ENCODE measurements at regions not wholly inside any gene's neighbourhood (a gene's known extent, or its start where the extent isn't known, plus 50 kb on each side); places are given as distances from the start of the nearest gene placed in this dataset.

DNA sequence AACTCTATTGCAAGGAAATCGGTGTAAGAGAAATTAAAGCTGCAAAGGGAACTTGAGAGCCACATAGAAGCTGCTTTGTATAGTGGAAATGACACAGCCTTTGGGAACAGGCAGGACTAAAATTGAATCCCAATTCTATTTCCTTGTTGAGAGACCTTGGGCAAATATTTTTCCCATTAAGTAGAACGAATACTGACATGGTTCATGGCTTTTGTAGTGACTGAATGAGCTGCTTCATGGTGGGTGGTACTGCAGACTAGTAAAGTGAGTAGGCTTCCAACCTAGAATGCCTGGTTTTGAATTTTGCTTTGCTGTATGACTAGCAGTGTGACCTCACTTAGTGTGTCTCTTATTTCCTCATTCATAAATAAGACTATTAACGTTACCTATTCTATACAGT is 182.2 kb upstream of the KCNIP4 start:
- H3K36me3 ChIP-seq (ENCODE audit: insufficient read depth, low read length) = no peaks in the 10 kb centered on the region
- H3K27me3 ChIP-seq (ENCODE audit: insufficient read depth, low read length, poor library complexity) = no peaks in the 10 kb centered on the region
- no peaks in the 10 kb centered on the region for H3K79me2 ChIP-seq (ENCODE audit: insufficient read depth, low read length)
- no peak overlapping the region for H3K27ac ChIP-seq (ENCODE audit: low read length)
- H3K4me2 ChIP-seq (ENCODE audit: insufficient read depth, low read length) = no peak overlapping the region
- no peak overlapping the region for H2AFZ ChIP-seq (ENCODE audit: low read depth, low read length)
- no peak overlapping the region for H3K4me3 ChIP-seq (ENCODE audit: low read depth in 1 of 2, low read length in 2 of 2)
- no peak overlapping the region for H3K9ac ChIP-seq (ENCODE audit: low read depth, low read length)
- no peak for TF ChIP-seq CTCF (IDR thresholded peaks at IDR 0.05; ENCODE audit: borderline replicate concordance, extremely low read depth, low read length, poor library complexity, severe bottlenecking)
- TF ChIP-seq EZH2 (IDR thresholded peaks at IDR 0.05; ENCODE audit: borderline replicate concordance, low read depth, low read length, severe bottlenecking) = no peak
- no peaks in the 10 kb centered on the region for H3K4me1 ChIP-seq (ENCODE audit: insufficient read depth, low read length)
- ATAC-seq (ENCODE audit: insufficient read depth, low read depth) = no peak
- no peaks in the 10 kb centered on the region for H3K9me3 ChIP-seq (ENCODE audit: insufficient read depth, low read length, severe bottlenecking)
- no peak for DNase-seq
- no peaks in the 10 kb centered on the region for H4K20me1 ChIP-seq (ENCODE audit: insufficient read depth, low read length)

- no peak for DNase-seq
- H3K4me1 ChIP-seq (ENCODE audit: insufficient read depth, low read length) = no peaks in the 10 kb centered on the region
- no peaks in the 10 kb centered on the region for H3K9me3 ChIP-seq (ENCODE audit: insufficient read depth, low read length, severe bottlenecking)
- no peaks in the 10 kb centered on the region for H3K36me3 ChIP-seq (ENCODE audit: insufficient read depth, low read length)
- ATAC-seq (ENCODE audit: insufficient read depth, low read depth) = no peak
- no peak overlapping the region for H3K9ac ChIP-seq (ENCODE audit: low read depth, low read length)
- no peak overlapping the region for H3K4me3 ChIP-seq (ENCODE audit: low read depth in 1 of 2, low read length in 2 of 2)
- no peaks in the 10 kb centered on the region for H4K20me1 ChIP-seq (ENCODE audit: insufficient read depth, low read length)
- no peaks in the 10 kb centered on the region for H3K79me2 ChIP-seq (ENCODE audit: insufficient read depth, low read length)
- H3K4me2 ChIP-seq (ENCODE audit: insufficient read depth, low read length) = no peak overlapping the region
- no peaks in the 10 kb centered on the region for H3K27me3 ChIP-seq (ENCODE audit: insufficient read depth, low read length, poor library complexity)
- H2AFZ ChIP-seq (ENCODE audit: low read depth, low read length) = no peak overlapping the region
- TF ChIP-seq CTCF (IDR thresholded peaks at IDR 0.05; ENCODE audit: borderline replicate concordance, extremely low read depth, low read length, poor library complexity, severe bottlenecking) (peak; percentile 45), EZH2 (IDR thresholded peaks at IDR 0.05; ENCODE audit: borderline replicate concordance, low read depth, low read length, severe bottlenecking) (no peak)
- H3K27ac ChIP-seq (ENCODE audit: low read length) = no peak overlapping the region
These were observed 181.0 kb upstream of the KCNIP4 start for GRCh38 chr4:22129454-22130029.

- no peaks in the 10 kb centered on the region for H3K4me1 ChIP-seq (ENCODE audit: insufficient read depth, low read length)
- H3K27me3 ChIP-seq (ENCODE audit: insufficient read depth, low read length, poor library complexity) = no peaks in the 10 kb centered on the region
- peaks cover 8% of the 10 kb centered on the region for H3K9me3 ChIP-seq (ENCODE audit: insufficient read depth, low read length, severe bottlenecking)
- no peak for DNase-seq
- no peak overlapping the region for H2AFZ ChIP-seq (ENCODE audit: low read depth, low read length)
- TF ChIP-seq CTCF (IDR thresholded peaks at IDR 0.05; ENCODE audit: borderline replicate concordance, extremely low read depth, low read length, poor library complexity, severe bottlenecking) = no peak
- TF ChIP-seq EZH2 (IDR thresholded peaks at IDR 0.05; ENCODE audit: borderline replicate concordance, low read depth, low read length, severe bottlenecking) = no peak
- no peak overlapping the region for H3K4me3 ChIP-seq (ENCODE audit: low read depth in 1 of 2, low read length in 2 of 2)
- no peak for ATAC-seq (ENCODE audit: insufficient read depth, low read depth)
- H4K20me1 ChIP-seq (ENCODE audit: insufficient read depth, low read length) = no peaks in the 10 kb centered on the region
- no peak overlapping the region for H3K9ac ChIP-seq (ENCODE audit: low read depth, low read length)
- H3K79me2 ChIP-seq (ENCODE audit: insufficient read depth, low read length) = no peaks in the 10 kb centered on the region
- no peak overlapping the region for H3K4me2 ChIP-seq (ENCODE audit: insufficient read depth, low read length)
- no peak overlapping the region for H3K27ac ChIP-seq (ENCODE audit: low read length)
- no peaks in the 10 kb centered on the region for H3K36me3 ChIP-seq (ENCODE audit: insufficient read depth, low read length)
These were observed 173.5 kb upstream of the KCNIP4 start for GRCh38 chr4:22122062-22122461.

DNA sequence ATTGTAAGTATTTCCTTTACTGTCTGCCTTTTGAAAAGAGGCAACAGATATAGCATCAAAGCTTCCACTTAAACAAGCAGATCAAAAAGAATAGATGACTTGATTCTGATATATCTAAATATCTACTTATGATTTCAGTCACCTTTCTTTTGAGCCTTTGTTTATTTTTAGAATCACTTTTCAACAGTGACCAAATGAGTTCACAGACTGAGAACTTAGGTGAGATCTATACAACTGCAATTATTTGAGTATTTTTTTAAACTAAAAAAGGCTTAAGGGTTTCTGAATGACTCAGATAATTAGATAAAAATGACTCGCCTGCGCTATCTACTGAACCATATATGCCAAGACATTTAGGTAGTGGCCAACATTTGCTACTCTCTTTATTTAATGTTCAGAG is 166.7 kb upstream of the KCNIP4 start:
- Histone ChIP-seq H3K4me1 (ENCODE audit: insufficient read depth, low read length) (no peaks in the 10 kb centered on the region), H3K4me3 (ENCODE audit: low read depth in 1 of 2, low read length in 2 of 2) (no peak overlapping the region), H3K79me2 (ENCODE audit: insufficient read depth, low read length) (no peaks in the 10 kb centered on the region), H4K20me1 (ENCODE audit: insufficient read depth, low read length) (no peaks in the 10 kb centered on the region), H2AFZ (ENCODE audit: low read depth, low read length) (no peak overlapping the region), H3K27me3 (ENCODE audit: insufficient read depth, low read length, poor library complexity) (no peaks in the 10 kb centered on the region), H3K9ac (ENCODE audit: low read depth, low read length) (no peak overlapping the region), H3K9me3 (ENCODE audit: insufficient read depth, low read length, severe bottlenecking) (no peaks in the 10 kb centered on the region), H3K27ac (ENCODE audit: low read length) (no peak overlapping the region), H3K4me2 (ENCODE audit: insufficient read depth, low read length) (no peak overlapping the region), H3K36me3 (ENCODE audit: insufficient read depth, low read length) (no peaks in the 10 kb centered on the region)
- DNase-seq (no peak), ATAC-seq (ENCODE audit: insufficient read depth, low read depth) (no peak)
- TF ChIP-seq CTCF (IDR thresholded peaks at IDR 0.05; ENCODE audit: borderline replicate concordance, extremely low read depth, low read length, poor library complexity, severe bottlenecking) (no peak), EZH2 (IDR thresholded peaks at IDR 0.05; ENCODE audit: borderline replicate concordance, low read depth, low read length, severe bottlenecking) (no peak)
